IMR-90 (cell line): ENCODE measurements at regions not wholly inside any gene's neighbourhood (a gene's known extent, or its start where the extent isn't known, plus 50 kb on each side); places are given as distances from the start of the nearest gene placed in this dataset.

Experiments
- CTCF ChIP-seq: conservative IDR thresholded peaks from 2 replicates; pipeline ENCODE4 v1.5.1; 2012; ENCODE audit warnings: mild to moderate bottlenecking, low read depth, low read length, improper control_type of control experiment
- POLR2A ChIP-seq: IDR thresholded peaks from 2 replicates; pipeline ENCODE4 v1.6.1; 2012; ENCODE audit warnings: mild to moderate bottlenecking, low read depth, low read length

GRCh38 chr2:199136242-199136641 lies 321.5 kb downstream of the SATB2 start:
- TF ChIP-seq CTCF (no peak), POLR2A (no peak)
